B cell (primary cell): ENCODE measurements at regions not wholly inside any gene's neighbourhood (a gene's known extent, or its start where the extent isn't known, plus 50 kb on each side); places are given as distances from the start of the nearest gene placed in this dataset.

Experiments used
- ATAC-seq: fragments of 200-7000 bp; cut with Tn5 transposase; one replicate; pipeline ENCODE4 v1.10.0; 2021; ENCODE audit warnings: low read depth, mild to moderate bottlenecking, moderate number of reproducible peaks, moderate library complexity
- CTCF ChIA-PET: fragments of 350-600 bp; sonication (Branson Sonifier 250); formaldehyde crosslinking; loops from one replicate; lab custom pipeline; 2021; ENCODE audit warnings: antibody characterized with exemption, inconsistent platforms; lab: Charles Lee
- POLR2A ChIA-PET: fragments of 350-600 bp; sonication (Branson Sonifier 250); formaldehyde crosslinking; loops from one replicate; lab custom pipeline; 2021; ENCODE audit warnings: antibody characterized with exemption; lab: Charles Lee
- DNase-seq: peaks from one replicate; pipeline ENCODE4 v3.0.0; 2013
- H2AFZ ChIP-seq: 2 replicates; pipeline ENCODE4 v1.6.1; 2012; ENCODE audit warnings: mild to moderate bottlenecking, low read depth, low read length; ENCODE audit not compliant: insufficient read depth, poor library complexity, severe bottlenecking
- H3K27ac ChIP-seq, 2 donors: 1 replicate in 1 of 2; 2 replicates in 1 of 2; pipeline ENCODE4 v1.5.1; 2012 to 2013; ENCODE audit warnings: low read length in 2 of 2, mild to moderate bottlenecking in 2 of 2, moderate library complexity in 1 of 2
- H3K27me3 ChIP-seq, 4 experiments: fragments of 200-600 bp in 1 of 4; sonication (generic) in 1 of 4; replicated peaks in 1 of 4; 1 replicate in 2 of 4; 2 replicates in 2 of 4; pipeline versions ENCODE4 v1.6.1 to v1.7.0; 2013 to 2016; ENCODE audit warnings: low read length in 3 of 4, mild to moderate bottlenecking in 2 of 4, mixed read lengths in 1 of 4, moderate library complexity in 1 of 4; ENCODE audit not compliant: insufficient read depth in 4 of 4, control insufficient read depth in 3 of 4; ENCODE audit errors: control extremely low read depth in 1 of 4
- H3K36me3 ChIP-seq, 2 experiments: replicated peaks in 1 of 2; 1 replicate in 1 of 2; 2 replicates in 1 of 2; pipeline versions ENCODE4 v1.6.1 to v1.7.1; 2013; ENCODE audit warnings: low read length in 1 of 2; ENCODE audit not compliant: insufficient read depth in 2 of 2, control insufficient read depth in 1 of 2; ENCODE audit errors: control extremely low read depth in 1 of 2, extremely low read depth in 1 of 2
- H3K4me1 ChIP-seq, 2 donors: fragments of 200-600 bp in 1 of 2; sonication (generic) in 1 of 2; 1 replicate in 1 of 2; 2 replicates in 1 of 2; pipeline versions ENCODE4 v1.5.1 to v1.6.1; 2013 to 2017; ENCODE audit warnings: low read length in 2 of 2; ENCODE audit not compliant: control insufficient read depth in 2 of 2, insufficient read depth in 2 of 2
- H3K4me2 ChIP-seq: replicated peaks from 2 replicates; pipeline ENCODE3; 2012; ENCODE audit warnings: mild to moderate bottlenecking, low read depth, low read length; ENCODE audit not compliant: poor library complexity, severe bottlenecking
- H3K4me3 ChIP-seq, 5 experiments: fragments of 200-600 bp in 1 of 5; sonication (generic) in 1 of 5; 1 replicate in 3 of 5; 2 replicates in 2 of 5; pipeline versions ENCODE4 v1.5.1 to v1.7.0; 2011 to 2016; ENCODE audit warnings: low read length in 4 of 5, mild to moderate bottlenecking in 4 of 5, low read depth in 2 of 5, control low read depth in 1 of 5, moderate library complexity in 1 of 5; ENCODE audit not compliant: insufficient read depth in 1 of 5; ENCODE audit errors: control extremely low read depth in 1 of 5, extremely low read depth in 1 of 5
- H3K79me2 ChIP-seq: fragments of 200-600 bp; sonication (generic); one replicate; pipeline ENCODE4 v1.6.0; 2016; ENCODE audit warnings: low read length; ENCODE audit not compliant: control insufficient read depth, insufficient read depth
- H3K9ac ChIP-seq: fragments of 200-600 bp; sonication (generic); 2 replicates; pipeline ENCODE4 v1.6.1; 2017; ENCODE audit warnings: mild to moderate bottlenecking, low read length, moderate library complexity
- H3K9me3 ChIP-seq, 3 donors: one replicate each; pipeline versions ENCODE4 v1.6.1 to v1.7.1; 2013; ENCODE audit warnings: low read length in 2 of 3; ENCODE audit not compliant: control insufficient read depth in 2 of 3, insufficient read depth in 1 of 3; ENCODE audit errors: control extremely low read depth in 1 of 3
- H4K20me1 ChIP-seq: 2 replicates; pipeline ENCODE4 v1.6.0; 2012; ENCODE audit warnings: mild to moderate bottlenecking, low read length; ENCODE audit not compliant: insufficient read depth, control insufficient read depth, poor library complexity, severe bottlenecking
- H3K27ac Mint-ChIP-seq: one replicate; pipeline ENCODE4 v1.8.0; 2021; ENCODE audit warnings: mixed read lengths
- H3K27me3 Mint-ChIP-seq: one replicate; pipeline ENCODE4 v1.8.0; 2021; ENCODE audit warnings: mixed read lengths
- H3K4me1 Mint-ChIP-seq: one replicate; pipeline ENCODE4 v1.8.0; 2021; ENCODE audit warnings: mixed read lengths
- H3K4me3 Mint-ChIP-seq: one replicate; pipeline ENCODE4 v1.8.0; 2021; ENCODE audit warnings: mixed read lengths
- H3K9me3 Mint-ChIP-seq: one replicate; pipeline ENCODE4 v1.8.0; 2022; ENCODE audit warnings: mixed read lengths; ENCODE audit not compliant: insufficient read depth
- CTCF ChIP-seq: fragments of 200-600 bp; IDR thresholded peaks from one replicate; pipeline ENCODE4 v1.8.0; 2022; ENCODE audit warnings: antibody characterized with exemption, mild to moderate bottlenecking
- EZH2 ChIP-seq: IDR thresholded peaks from 2 replicates; pipeline ENCODE4 v1.6.1; 2012; ENCODE audit warnings: borderline replicate concordance, low read depth, mild to moderate bottlenecking, moderate library complexity, low read length; ENCODE audit not compliant: insufficient read depth, poor library complexity, severe bottlenecking
- WGBS: methylation state at CpG from one replicate; pipeline ENCODE4 v1.1.5; 2013; ENCODE audit warnings: missing lambda C conversion rate; ENCODE audit not compliant: insufficient coverage; 5-methylcytosine and 5-hydroxymethylcytosine counted together
- intact Hi-C: fragments of 100-400 bp; cut with micrococcal nuclease; formaldehyde crosslinking; loops from one replicate; pipeline ENCODE4 v1.10.0; 2022

GRCh38 chr20:57762531-57763234, 52.9 kb upstream of the PMEPA1 start:
- TF ChIP-seq CTCF (no peak), EZH2 (no peak)
- no peak for DNase-seq
- no peak overlapping the region for H3K27ac Mint-ChIP-seq

GRCh38 chr20:57761413-57761734, 51.6 kb upstream of the PMEPA1 start:
- Histone ChIP-seq H3K36me3 (no peaks in the 10 kb centered on the region), H3K4me1 (no peaks in the 10 kb centered on the region), H3K27ac (no peak overlapping the region), H2AFZ (no peak overlapping the region), H3K4me3 (no peak overlapping the region), H3K9me3 (peaks cover 1 to 11% (median 9%) of the 10 kb centered on the region in 3 donors), H3K4me2 (no peak overlapping the region), H3K9ac (no peak overlapping the region), H3K79me2 (no peaks in the 10 kb centered on the region), H3K27me3 (peaks cover 0 to 4% (median 0%) of the 10 kb centered on the region in 4 experiments), H4K20me1 (no peaks in the 10 kb centered on the region)
- ChIA-PET POLR2A (no interaction called here), CTCF (no interaction called here)
- DNase-seq (no peak), ATAC-seq (no peak)
- intact Hi-C loops: no loop called here
- Mint-ChIP-seq H3K9me3 (no peaks in the 10 kb centered on the region), H3K4me1 (no peaks in the 10 kb centered on the region), H3K27ac (no peak overlapping the region), H3K27me3 (peaks cover 36% of the 10 kb centered on the region), H3K4me3 (no peak overlapping the region)
- no peak for TF ChIP-seq EZH2
- TF ChIP-seq CTCF: no peak
- 71% methylated on average over 1 of the region's 3 CpGs for WGBS

More at GRCh38 chr20:57762531-57763234, 52.9 kb upstream of the PMEPA1 start:
- no peaks in the 10 kb centered on the region for H3K79me2 ChIP-seq
- no peaks in the 10 kb centered on the region for H3K4me1 ChIP-seq
- no peak overlapping the region for H3K4me3 Mint-ChIP-seq
- no peak overlapping the region for H3K27ac ChIP-seq
- ATAC-seq: no peak
- no peaks in the 10 kb centered on the region for H3K9me3 Mint-ChIP-seq
- no peak overlapping the region for H3K4me2 ChIP-seq
- peaks cover 38% of the 10 kb centered on the region for H3K27me3 Mint-ChIP-seq
- H3K27me3 ChIP-seq: peaks cover 0 to 4% (median 0%) of the 10 kb centered on the region in 4 experiments
- H4K20me1 ChIP-seq: no peaks in the 10 kb centered on the region
- H3K36me3 ChIP-seq: no peaks in the 10 kb centered on the region
- CTCF ChIA-PET: no interaction called here
- POLR2A ChIA-PET: no interaction called here
- H3K9ac ChIP-seq: no peak overlapping the region
- H3K9me3 ChIP-seq: peaks cover 1 to 8% (median 3%) of the 10 kb centered on the region in 3 donors
- H2AFZ ChIP-seq: no peak overlapping the region
- whole genome bisulfite sequencing: 62% methylated on average over 8 of the region's 8 CpGs
- intact Hi-C loops: no loop called here
- no peaks in the 10 kb centered on the region for H3K4me1 Mint-ChIP-seq
- no peak overlapping the region for H3K4me3 ChIP-seq
